Glutamatergic neuron (in vitro differentiated cells): ENCODE measurements at regions not wholly inside any gene's neighbourhood (a gene's known extent, or its start where the extent isn't known, plus 50 kb on each side); places are given as distances from the start of the nearest gene placed in this dataset.

Experiments
- DNase-seq: peaks from one replicate; pipeline ENCODE4 v3.0.0; 2022
- H3K27ac Mint-ChIP-seq: one replicate; pipeline ENCODE4 v1.8.0; 2020; ENCODE audit warnings: mild to moderate bottlenecking, mixed read lengths, inconsistent platforms; ENCODE audit not compliant: unreplicated experiment
- H3K27me3 Mint-ChIP-seq: one replicate; pipeline ENCODE4 v1.8.0; 2020; ENCODE audit warnings: mild to moderate bottlenecking, moderate library complexity, mixed read lengths, inconsistent platforms; ENCODE audit not compliant: unreplicated experiment
- H3K36me3 Mint-ChIP-seq: one replicate; pipeline ENCODE4 v1.8.0; 2020; ENCODE audit warnings: mild to moderate bottlenecking, mixed read lengths, inconsistent platforms; ENCODE audit not compliant: unreplicated experiment
- H3K4me1 Mint-ChIP-seq: one replicate; pipeline ENCODE4 v1.8.0; 2020; ENCODE audit warnings: mild to moderate bottlenecking, low read depth, mixed read lengths, inconsistent platforms; ENCODE audit not compliant: unreplicated experiment
- H3K4me3 Mint-ChIP-seq: one replicate; pipeline ENCODE4 v1.8.0; 2020; ENCODE audit warnings: mild to moderate bottlenecking, mixed read lengths, inconsistent platforms; ENCODE audit not compliant: unreplicated experiment
- H3K9me3 Mint-ChIP-seq: one replicate; pipeline ENCODE4 v1.8.0; 2020; ENCODE audit warnings: mild to moderate bottlenecking, moderate library complexity, mixed read lengths, inconsistent platforms; ENCODE audit not compliant: unreplicated experiment
- CTCF ChIP-seq: fragments of 200-600 bp; sonication (generic); IDR thresholded peaks from one replicate; pipeline ENCODE4 v1.5.0; 2021; ENCODE audit not compliant: partially characterized antibody, unreplicated experiment

- Mint-ChIP-seq H3K27ac (no peak overlapping the region), H3K4me1 (no peaks in the 10 kb centered on the region), H3K27me3 (peaks cover 3% of the 10 kb centered on the region), H3K36me3 (peaks cover 7% of the 10 kb centered on the region), H3K4me3 (no peak overlapping the region), H3K9me3 (no peaks in the 10 kb centered on the region)
- DNase-seq = no peak
- TF ChIP-seq CTCF = no peak
These were observed 187.4 kb upstream of the RREB1 start for GRCh38 chr6:6920114-6920986.

- H3K27ac Mint-ChIP-seq = no peak overlapping the region
- no peak for TF ChIP-seq CTCF
- peaks cover 7% of the 10 kb centered on the region for H3K36me3 Mint-ChIP-seq
- H3K27me3 Mint-ChIP-seq = peaks cover 3% of the 10 kb centered on the region
- H3K4me1 Mint-ChIP-seq = no peaks in the 10 kb centered on the region
- DNase-seq = no peak
- H3K9me3 Mint-ChIP-seq = no peaks in the 10 kb centered on the region
- no peak overlapping the region for H3K4me3 Mint-ChIP-seq
These were observed 186.8 kb upstream of the RREB1 start for GRCh38 chr6:6920987-6921313.

- Mint-ChIP-seq H3K9me3 (peaks cover 3% of the 10 kb centered on the region), H3K4me1 (no peaks in the 10 kb centered on the region), H3K36me3 (peaks cover 13% of the 10 kb centered on the region), H3K27me3 (peaks cover 5% of the 10 kb centered on the region), H3K4me3 (no peak overlapping the region), H3K27ac (no peak overlapping the region)
- TF ChIP-seq CTCF = no peak
- DNase-seq = no peak
These were observed 185.6 kb upstream of the RREB1 start for GRCh38 chr6:6922166-6922565.

GRCh38 chr6:6923605-6924004, 184.2 kb upstream of the RREB1 start:
- peaks cover 13% of the 10 kb centered on the region for H3K36me3 Mint-ChIP-seq
- H3K27ac Mint-ChIP-seq = no peak overlapping the region
- H3K27me3 Mint-ChIP-seq = peaks cover 7% of the 10 kb centered on the region
- DNase-seq = no peak
- H3K4me1 Mint-ChIP-seq = no peaks in the 10 kb centered on the region
- H3K4me3 Mint-ChIP-seq = no peak overlapping the region
- no peak for TF ChIP-seq CTCF
- H3K9me3 Mint-ChIP-seq = peaks cover 3% of the 10 kb centered on the region

DNA sequence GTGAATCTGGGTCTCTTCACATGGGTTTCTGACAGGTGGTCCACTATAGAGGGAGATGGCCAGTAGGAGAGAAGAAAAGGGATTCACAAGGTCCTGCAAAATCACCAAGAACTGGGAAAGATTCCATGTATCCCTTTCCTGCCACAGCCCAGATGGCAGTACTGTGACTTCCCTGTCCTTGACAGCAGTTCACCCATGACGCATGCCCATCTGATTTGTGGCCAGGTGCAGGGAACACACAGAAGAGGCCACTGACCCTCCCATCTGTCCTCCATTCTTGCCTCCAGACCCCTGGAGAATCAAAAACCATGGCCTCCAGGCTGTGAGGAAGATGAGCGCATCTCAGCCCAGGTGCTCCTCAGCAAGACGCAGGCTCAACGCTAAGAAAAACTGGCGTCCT, 183.1 kb upstream of the RREB1 start:
- no peak overlapping the region for H3K27ac Mint-ChIP-seq
- peaks cover 3% of the 10 kb centered on the region for H3K9me3 Mint-ChIP-seq
- H3K4me1 Mint-ChIP-seq = no peaks in the 10 kb centered on the region
- H3K36me3 Mint-ChIP-seq = peaks cover 13% of the 10 kb centered on the region
- no peak overlapping the region for H3K4me3 Mint-ChIP-seq
- TF ChIP-seq CTCF = no peak
- peaks cover 7% of the 10 kb centered on the region for H3K27me3 Mint-ChIP-seq
- no peak for DNase-seq
